ENCODE measurements at regions not wholly inside any gene's neighbourhood (a gene's known extent, or its start where the extent isn't known, plus 50 kb on each side); places are given as distances from the start of the nearest gene placed in this dataset.
A peak's percentile ranks its signal among the peaks of the same experiment; 100 is the strongest.

DNA sequence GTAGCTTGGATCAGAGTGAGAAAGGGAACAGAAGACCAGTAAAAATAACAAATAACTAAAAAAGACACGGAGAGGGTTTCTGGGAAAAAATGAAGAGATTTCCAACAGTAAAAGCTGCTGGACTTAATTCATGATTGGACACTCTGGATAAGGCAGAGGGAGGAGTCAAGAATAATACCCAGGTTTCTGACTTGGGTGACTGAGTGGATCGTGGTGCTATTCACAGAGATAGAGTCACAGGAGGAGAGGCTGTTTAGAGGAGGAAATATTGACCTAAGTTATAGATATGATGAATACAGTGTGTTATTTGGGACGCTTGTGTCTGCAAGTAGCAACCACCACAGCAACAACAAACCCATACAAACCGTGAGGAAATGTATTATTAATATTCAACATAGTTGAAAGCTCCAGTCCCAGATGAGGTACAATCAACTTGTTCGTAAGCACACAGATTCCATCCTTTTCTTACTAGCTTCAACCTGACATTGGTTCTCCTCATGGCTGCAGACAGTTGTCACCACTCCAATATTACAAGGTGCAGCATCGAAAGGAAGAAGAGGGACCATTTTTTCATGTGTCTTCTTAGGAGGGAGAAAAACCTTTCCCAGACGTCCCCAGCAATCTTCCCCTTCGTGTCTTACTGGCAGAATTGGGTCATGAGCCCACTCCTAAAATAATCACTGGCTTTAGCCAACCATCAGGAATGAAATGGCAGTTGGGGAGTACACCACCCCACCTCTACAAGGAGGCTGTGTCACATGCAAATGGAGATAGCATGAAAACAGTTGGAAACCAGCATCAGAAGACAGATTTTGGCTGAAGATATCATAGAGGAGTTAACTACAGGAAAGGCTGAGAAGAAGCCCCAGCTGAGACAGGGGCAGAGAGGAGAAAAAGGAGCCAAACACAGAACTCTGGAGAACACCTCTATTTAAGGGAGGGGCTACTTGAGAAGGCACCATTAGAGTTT, 387.8 kb downstream of the SHQ1 start:
- no peak for DNase-seq (ENCODE audit: low spot score)

DNA sequence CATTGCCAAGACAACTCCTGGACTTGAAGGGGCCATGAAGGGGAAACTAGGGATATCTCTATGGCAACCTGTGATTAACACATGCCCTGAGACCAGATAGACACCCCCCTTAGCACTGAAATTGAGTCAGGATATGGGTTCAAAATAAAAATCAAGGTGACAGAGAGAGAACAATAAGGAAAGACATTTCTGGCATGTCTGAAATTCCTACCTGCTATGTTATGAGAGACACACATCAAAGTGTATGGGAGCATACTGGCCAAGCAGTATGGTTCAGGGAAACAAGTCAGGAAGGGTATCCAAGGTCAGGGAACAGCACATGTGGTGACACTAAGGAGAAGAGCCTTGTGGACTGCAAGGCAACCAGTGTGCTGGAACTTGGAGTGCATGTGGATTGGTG, 388.7 kb downstream of the SHQ1 start:
- DNase-seq (ENCODE audit: low spot score): no peak

DNA sequence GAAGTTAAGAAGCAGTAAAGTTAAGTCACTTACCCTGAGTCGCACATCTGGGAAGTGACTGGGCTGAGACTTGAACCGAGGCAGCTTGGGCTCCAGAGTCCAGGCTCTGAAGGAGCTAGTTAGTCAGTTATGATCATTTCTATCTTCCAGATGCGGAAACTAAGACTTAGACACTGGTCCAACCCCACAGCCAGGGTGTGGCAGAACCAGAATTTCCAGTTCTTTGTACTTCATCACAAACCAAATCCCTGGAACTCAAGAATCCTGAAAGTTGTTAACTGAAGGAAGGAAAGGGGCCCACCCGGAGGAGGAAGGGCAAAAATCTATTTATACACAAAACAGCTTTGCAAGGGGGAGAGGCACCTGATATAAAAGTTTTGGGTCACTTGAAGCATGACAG, 389.9 kb downstream of the SHQ1 start:
- DNase-seq (ENCODE audit: low spot score): no peak

DNA sequence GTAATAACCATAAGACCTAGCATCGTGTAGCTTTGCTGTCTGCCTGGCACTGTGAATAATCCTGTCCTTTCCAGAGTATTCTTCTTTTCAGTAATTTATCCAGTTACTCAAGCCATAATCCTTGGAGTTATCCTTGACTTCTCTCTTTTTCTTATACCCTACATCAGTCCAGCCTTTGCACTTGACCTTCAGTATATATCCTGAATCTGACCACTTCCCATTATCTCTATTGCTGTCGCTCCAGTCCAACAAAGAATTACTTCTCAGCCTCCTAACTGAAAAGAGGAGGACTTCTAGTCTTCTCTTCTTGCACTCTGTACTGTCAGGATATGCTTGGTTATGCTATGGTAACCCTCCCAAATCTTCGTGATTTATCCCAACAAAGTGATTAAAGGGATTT, 393.8 kb downstream of the SHQ1 start:
- DNase-seq (ENCODE audit: low spot score): no peak

DNA sequence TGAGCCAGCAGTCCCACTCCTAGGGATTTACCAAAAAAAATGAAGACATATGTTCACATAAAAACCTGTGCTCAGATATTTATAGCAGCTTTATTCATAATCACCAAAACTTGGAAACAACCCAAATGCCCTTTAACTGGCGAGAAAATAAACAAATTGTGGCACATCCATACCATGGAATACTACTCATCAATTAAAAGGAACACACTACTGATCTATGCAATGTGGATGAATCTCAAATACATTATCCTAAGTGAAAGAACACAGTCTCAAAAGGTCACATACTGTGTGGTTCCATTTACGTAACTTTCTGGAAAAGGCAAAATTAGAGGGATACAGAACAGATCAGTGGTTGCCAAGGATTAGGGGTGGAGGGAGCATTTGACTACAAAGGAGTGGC, 394.5 kb downstream of the SHQ1 start:
- no peak for DNase-seq (ENCODE audit: low spot score)

DNA sequence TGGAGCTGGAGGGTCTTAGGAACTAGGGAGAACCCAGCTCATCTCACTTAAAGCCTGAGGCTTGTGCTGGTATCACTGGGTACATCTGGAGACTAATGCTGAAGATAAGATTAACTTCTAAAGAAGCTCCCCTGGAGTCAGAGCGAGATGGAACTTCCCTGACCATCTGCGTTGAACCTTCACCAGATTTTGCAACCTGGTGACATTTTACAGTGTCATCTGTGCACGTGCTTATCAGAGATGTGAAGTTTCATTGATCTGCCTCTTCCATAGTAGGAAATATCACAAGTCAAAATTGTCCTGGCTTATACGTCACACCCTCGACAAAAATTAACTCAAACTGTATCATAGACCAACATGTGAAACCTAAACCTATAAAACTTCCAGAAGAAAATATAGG, 395.5 kb downstream of the SHQ1 start:
- no peak for DNase-seq (ENCODE audit: low spot score)

DNA sequence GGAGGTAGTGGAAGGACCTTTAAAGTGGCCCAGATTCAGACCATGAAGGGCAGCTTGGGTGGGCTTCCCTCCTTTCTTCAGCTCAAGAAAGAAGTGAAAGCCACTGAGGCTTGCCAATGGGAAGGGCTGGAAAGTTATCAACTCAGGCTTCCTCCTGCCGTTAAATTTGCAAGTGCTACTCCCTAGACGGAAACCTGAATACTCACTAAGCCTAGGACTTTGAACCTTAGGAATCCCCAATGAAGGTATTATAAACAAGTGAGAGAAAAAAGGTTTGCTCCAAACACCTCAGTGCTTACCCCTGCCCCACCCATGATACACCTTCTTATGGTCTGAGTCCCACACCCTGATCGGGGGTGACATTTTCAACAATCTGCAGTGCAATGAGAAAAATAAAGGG, 396.4 kb downstream of the SHQ1 start:
- DNase-seq (ENCODE audit: low spot score): no peak

DNA sequence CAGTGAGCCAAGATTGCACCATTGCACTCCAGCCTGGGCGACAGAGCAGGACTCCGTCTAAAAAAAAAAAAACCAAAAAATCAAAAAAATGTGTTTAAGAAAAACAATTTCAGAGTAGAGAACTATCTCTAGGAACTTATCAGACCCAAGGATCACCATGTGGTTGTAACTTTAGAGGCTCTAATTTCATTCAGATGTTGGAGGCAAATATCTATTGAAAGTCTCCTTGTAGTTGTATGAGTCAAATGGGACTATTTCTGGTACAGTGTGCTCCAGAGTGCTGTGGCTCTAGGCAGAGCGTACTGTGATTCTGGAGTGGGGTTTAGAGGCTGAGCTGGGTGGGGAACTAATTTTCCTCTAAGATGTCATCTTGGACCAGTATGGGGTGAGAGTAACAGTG, 398.7 kb downstream of the SHQ1 start:
- no peak for DNase-seq (ENCODE audit: low spot score)

DNA sequence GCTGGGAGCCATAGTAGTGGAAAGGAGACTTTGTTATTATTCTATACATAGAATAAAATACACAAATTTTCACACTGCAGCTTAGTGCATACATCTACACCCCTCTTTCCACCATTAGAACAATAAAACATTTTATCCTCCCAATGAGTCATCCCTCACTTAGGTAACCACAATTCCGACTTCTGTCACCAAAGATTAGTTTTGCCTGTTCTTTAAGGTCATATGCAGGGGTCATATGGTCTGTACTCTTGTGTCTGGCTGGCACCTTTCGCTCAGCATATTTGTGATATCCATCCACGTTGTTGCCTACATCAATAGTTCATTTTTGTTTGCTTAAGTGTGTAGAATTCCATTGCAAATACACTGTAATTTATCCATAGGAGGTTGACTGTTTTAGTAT, 399.4 kb downstream of the SHQ1 start:
- DNase-seq (ENCODE audit: low spot score): no peak

DNA sequence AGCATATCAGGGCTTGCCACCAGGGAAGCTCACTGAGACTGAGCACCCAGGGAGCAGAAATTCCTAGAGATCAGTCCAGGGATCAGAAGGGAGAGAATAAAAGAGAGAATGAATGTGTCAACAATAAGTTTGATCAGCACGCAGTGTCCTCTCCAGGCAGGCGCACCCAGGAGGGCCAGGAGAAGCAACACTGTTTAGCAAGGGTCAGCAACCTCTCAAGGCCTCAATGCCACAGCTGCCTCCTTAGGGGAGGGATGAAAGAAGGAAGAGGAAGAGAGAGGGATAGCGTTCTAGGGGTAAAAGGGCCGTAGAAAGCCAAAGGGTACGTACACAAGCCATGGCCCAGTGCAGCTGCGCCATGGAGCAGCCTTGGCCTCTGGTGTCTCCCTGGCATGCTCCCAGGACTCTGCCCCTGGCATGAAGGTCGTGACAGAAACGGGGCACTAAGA, 399.8 kb downstream of the SHQ1 start:
- DNase-seq (ENCODE audit: low spot score): no peak

DNA sequence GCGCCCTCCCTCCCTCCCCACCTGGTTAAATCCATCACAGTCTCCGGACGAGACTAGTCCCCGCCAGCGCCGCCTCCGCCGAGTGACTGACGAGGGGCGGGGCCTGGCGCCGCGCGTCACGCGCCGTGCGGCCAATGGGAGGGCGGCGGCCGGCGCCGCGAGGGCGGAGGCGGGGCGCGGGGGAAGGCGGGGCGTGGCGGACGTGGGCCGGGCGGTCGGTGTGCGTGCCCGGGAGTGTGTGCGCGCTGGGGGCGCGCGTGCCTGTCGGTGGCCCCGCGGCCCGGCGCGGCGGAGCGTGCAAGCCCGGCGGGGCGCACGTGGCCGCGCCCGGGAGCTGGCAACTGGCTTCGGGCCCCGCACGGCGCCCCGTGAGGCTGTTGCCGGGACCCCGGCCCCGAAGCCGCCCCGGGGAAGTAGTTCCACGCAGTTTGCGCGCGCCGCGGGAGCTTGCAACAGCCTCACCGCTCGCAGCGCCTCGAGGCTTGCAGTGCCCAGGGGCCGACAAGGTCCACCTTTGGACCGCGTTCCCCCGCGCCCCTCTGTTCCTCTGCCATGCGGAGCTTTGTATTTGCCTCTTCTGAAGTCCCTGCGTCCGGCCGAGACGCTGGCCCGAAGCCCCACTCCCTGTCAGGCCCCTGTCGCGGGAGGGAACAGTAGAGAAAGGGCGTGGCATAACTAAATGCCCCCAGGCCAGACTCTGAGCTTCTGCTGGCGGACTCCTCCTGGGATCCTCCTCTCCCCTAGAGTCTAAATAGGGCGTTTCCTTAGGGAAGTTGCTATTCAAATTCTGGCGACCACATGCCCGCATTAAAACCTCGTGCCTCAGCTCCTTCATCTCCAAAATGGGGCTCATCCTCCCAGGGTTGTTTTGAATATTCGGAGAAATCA, 400.9 kb downstream of the SHQ1 start:
- peak; percentile 84 for DNase-seq (ENCODE audit: low spot score)

DNA sequence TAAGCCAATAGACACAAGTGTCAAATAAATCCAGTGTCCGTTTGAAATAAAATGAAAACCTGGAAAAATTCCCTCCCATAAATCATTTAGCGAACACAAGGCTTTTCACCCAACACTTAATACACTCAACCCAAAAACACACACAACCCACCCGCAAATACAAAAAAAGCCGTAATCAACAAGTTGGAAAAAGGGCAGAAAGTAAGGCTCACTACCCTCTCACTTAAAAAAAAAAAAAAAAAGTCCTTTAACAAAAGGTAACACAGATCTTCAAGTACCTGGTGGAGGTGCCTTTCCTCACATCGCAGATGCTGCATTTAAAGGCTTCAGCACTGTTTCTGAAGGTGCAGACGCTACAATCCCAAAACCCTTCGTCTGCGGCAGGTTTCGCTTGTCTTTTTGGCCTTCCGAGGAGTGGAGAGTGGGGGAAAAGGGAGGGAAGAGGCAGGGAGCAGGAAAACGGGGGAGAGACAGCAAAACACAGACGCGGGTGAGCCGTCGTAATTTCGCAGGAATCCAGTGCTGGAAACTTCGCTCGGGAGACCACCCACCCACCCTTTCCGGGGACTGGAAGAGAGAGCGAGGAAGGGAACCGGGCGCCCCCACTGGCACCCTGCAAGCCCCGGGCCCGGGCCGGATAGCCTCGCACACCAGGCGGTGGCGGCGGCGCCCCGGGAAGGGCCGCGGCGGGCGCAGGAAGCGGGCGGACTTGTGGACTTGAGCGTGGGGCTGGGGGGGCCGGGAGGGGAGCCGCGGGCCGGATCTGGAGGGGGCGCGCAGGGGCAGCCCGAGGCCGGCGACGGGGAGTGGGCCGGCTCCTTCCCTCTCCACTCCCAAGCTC, 401.8 kb downstream of the SHQ1 start, which contains the start of gene RYBP:
Gene RYBP (minus strand): TSS at position 404 of the 841 bp plus-strand sequence.
- DNase-seq (ENCODE audit: low spot score): peak; percentile 52

DNA sequence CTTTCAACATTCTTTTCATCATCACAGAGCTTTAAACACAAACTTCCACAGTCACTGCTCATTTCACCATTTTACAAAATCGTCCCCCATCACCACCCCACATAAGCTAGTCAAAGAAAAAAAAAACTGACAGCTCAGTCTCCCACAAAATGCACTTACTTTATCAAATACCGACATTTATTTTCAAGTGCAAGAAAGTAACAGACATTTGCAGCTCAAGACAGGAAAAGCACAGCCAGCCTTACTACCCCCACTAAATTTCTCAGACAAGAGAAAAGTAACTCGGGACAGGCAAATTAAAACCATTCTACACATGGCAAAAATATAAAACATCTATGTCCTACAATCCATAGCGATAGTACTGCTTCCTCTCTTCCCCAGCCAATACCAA, 402.4 kb downstream of the SHQ1 start:
- DNase-seq (ENCODE audit: low spot score): no peak

DNA sequence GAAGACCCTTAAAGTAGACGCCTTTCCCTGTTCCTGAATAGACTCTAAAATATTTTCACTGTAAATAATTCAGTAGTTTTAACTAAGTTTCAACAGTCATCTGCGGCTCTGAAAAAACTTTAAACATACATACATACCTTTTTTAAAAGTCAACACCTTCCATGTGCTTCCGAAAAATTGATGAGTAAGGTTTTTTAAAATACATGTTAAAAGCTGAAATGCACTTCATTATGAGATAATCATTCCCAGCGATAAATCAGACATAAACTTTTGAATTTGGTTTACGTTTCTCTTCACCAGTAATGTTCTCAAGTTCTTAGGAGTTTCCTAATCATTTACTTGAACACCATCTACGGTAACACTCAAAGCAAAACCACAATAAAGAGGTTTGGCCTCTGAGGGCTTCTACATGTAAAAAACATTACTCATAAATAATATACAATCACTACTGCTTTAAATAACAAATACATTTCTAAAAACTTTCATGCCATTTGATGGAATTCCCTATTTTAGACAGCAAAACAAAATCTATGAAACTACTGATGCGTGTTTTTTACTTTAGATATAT, 403.5 kb downstream of the SHQ1 start:
- no peak for DNase-seq (ENCODE audit: low spot score)

DNA sequence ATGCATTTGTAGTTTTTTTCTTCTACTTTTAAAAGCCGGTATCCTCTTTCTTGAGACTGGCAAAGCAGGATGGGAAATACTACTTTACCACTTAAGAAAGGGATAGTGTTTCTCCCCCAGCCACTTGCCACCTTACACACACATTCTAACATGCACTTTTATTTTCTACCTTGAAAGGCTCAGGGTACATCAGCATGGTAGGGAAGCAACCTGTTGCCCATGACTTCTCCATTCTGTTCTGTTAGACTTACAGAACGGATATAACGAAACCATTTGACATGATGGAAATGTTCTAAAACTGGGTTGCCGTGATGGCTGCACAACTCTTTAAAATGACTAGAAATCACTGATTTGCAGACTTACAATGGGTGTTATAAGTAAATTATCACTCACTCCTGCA, 405.5 kb downstream of the SHQ1 start:
- DNase-seq (ENCODE audit: low spot score): no peak

DNA sequence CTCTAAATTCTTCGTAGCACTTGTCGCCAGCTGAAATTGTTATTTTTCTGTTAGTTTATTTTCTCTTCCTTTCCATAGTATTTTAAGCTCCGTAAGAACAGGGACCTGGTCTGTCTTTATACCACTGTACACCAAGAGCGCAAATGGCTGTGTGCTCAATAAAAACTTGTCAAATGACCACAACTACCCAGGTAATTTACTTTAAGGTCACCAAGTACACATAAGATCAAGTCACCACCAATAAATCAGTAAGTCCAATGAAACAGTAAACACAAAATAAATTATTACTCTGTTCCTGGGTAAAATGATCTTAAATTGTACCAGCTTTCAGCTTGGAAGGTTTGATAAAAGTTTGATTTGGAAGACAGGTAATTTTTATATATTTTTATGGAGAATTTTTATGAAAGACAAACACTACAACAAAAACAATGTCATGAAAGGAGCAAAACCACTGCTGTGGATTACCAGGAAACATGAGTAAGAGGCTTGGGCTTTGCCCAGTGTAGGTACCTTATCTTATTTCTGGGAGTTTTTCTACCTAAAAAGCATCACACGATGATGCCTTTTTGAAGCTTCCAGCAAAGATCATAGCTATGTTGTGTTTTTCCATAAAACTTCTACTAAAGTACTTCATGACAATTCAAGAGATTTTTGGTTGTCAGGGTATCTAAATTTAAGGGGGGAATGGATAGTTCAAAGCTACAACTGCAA, 406.8 kb downstream of the SHQ1 start:
- no peak for DNase-seq (ENCODE audit: low spot score)

DNA sequence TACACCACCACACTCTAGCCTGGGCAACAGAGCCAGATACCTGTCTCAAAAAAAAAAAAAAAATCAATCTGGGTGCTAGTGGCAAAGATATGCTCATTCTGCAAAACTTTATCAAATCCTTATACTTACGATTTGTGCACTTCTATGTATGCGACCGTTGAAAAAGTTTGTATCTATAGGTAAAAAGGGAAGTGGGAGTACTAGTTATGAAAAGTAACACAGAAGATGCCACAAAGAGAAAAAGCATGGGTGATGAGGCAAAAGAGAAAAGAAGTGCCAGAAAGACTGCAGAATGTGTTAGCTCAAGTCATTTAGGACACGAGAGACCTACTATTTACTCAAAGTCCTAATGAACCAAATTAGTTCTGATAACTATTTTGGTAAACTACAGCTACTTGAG, 407.8 kb downstream of the SHQ1 start:
- DNase-seq (ENCODE audit: low spot score): no peak

DNA sequence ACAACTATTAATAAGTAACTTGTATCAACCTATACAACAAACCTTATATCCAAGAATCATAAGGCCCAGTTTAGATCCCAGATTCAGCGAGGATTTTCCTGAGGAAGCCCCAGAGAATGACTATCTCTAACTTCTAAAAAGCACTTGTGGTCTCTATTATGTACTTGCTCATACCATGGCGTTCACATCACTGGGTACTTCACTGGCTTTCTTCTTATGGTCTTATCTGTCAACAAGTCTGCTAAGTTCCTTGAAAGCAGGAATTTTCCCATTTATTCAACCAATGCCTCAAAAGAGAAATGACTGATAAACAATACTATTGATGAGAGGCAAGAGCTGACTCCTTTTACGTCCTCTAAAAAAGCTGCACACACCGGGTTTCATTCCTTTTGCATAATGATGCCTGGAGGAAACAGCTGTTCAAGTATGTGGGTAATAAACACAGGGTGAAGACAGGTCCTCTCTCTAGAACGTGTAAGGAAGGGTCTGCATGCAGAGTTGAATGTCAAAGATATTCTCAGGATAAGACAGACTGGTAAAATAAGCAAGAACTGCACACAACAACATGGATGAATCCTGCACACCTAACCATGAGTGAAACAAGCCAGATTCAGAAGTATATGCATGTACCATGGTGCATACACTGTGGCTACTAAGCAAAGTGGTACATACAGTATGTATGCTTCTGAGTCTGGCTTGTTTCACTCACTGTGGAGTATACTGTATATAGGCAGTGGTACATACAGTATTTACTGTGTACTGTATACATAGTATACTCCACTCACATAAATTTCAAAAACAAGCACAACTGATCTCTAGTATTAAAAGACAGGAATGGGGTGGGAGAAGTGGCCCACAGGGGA, 408.7 kb downstream of the SHQ1 start:
- DNase-seq (ENCODE audit: low spot score): no peak

DNA sequence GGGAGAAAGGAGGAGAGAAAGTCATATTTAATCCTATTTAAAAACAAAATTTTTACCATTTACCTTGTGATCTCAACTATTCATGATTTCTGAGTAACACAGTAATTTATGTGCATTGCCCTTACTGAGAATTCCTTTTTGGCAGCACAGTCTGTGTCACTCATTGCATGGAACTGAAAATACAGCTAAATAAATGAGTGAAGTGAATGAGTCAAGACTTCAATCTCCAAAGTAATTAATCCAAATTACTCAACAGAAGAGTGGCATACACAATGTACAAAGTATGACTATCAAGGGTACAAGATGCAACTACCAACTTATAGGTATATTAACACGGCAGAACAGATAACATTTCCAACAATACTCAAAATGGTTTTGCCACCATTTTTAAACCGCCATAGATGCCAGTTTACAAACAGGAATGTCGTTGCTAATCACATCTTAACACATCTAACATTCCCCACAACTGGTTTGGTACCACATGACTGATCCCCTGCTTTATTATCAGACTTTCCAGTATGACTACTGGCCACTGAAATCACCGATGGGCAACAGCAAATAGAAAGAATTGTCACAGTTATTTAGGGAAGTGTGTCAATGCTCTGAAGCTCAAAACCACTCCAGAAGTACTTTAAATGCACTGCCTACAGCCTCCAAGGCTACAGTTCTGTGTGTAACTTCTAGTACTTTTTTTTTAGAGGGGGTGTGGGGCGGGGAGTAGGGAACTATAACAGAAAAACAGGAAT, 410.4 kb downstream of the SHQ1 start:
- no peak for DNase-seq (ENCODE audit: low spot score)

Measured in pons (tissue), 1 donor.